Medulla oblongata (tissue), 1 donor: ENCODE measurements at regions not wholly inside any gene's neighbourhood (a gene's known extent, or its start where the extent isn't known, plus 50 kb on each side); places are given as distances from the start of the nearest gene placed in this dataset.

ENCODE experiments used
- DNase-seq: peaks from one replicate; pipeline ENCODE4 v3.0.0-alpha.2; 2015; ENCODE audit errors: extremely low spot score

DNA sequence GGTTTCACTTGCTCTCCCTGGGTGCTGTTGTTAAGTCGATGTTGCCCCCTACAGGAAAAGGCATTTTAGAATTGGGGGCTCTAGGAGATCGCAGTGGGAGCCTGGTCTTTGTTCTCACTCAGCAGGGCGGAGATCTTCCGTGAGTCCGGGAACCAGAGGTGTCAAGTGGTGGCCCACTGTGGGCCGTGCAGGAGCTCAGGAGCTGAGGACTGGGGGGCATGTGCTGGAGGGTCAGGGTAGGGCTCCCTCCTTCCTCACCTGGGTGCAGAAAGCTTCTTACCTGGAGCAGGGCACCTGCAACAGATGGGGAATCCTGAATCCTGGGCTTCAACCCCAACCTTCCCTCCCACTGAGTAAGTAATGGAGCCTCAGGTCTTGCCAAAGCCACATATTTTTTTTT, 392.7 kb downstream of the NPHP4 start:
- no peak for DNase-seq

GRCh38 chr1:5598824-5599395, 393.3 kb downstream of the NPHP4 start:
- no peak for DNase-seq

DNA sequence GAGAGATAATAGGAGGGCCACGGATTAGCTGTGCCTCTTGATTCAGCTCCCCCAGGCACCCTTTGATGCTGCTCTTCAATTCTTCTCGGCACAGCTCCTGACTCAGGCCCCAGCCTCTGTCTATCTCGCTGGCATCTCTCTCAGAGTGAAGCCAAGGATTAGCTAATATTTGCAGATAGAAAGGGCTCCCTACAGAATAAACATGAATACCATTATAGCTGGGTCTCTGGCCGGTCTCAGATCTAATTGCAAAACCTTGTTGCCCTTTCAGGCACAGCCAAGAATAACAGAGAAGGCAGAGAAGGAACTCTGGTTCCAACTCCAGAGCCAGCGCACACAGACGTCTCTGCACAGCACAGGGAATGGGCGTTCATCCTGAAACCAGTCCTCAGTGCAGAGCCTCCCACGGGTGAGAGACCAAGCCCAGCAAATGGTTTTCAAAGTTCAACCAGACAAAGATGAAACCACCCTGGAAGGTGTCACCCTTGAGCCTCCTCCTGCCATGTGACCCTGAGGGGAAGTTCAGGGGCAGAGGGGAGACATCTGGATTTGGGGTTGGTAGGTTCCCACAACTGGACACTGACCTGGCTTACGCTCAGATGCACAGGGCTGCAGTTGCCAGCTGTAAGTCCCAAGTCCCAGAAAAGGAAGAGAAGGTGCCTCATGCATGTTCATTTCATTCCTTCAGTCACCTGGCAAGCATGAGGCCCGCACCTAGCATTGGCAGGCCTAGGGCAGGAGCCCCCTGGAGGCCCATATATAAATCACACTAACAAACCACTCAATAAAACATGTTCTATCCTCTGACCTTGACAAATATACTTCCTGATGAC, 394.0 kb downstream of the NPHP4 start:
- no peak for DNase-seq

- no peak for DNase-seq
These were observed 394.9 kb downstream of the NPHP4 start for GRCh38 chr1:5597171-5597850.

GRCh38 chr1:5596651-5597050, 395.6 kb downstream of the NPHP4 start:
- no peak for DNase-seq

- no peak for DNase-seq
These were observed 396.6 kb downstream of the NPHP4 start for GRCh38 chr1:5595531-5596170.

- DNase-seq, result no peak
These were observed 397.9 kb downstream of the NPHP4 start for GRCh38 chr1:5594056-5594956.

DNA sequence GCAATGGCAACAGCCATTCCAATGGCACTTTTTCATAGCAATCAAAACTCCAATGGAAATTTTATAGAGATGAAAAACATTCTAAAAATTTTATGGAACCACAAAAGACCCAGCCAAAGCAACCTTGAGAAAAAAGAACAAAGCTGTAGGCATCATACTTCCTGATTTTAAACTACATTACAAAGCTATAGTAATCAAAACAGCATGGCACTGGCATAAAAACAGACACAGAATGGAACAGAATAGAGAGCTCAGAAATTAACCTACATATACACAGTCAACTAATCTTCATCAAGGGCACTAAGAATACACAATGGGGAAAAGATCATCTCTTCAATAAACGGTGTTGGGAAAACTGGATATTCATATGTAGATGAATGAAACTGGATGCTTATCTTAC, 401.5 kb downstream of the NPHP4 start:
- no peak for DNase-seq

DNA sequence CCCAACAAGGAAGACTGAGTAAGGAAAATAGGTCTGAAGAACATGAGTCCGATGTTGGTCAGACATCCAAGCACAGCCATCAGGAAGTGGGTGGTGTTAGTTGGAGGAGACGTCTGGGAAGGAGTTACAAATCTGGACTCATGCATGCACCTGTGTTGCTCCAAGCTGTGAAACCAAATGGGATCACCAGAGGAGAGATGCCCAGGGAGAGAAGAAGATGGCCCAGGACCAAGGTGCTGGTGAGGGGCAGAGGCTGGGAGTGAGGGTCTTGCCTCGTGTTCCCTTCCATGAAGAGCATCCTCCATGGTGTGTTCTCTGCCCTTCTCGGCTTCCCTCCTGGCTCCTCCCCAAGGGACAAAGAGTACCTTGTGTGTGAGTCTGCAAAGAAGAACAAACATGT, 405.6 kb downstream of the NPHP4 start:
- no peak for DNase-seq

- no peak for DNase-seq
These were observed 407.0 kb downstream of the NPHP4 start for GRCh38 chr1:5585256-5585655.

DNA sequence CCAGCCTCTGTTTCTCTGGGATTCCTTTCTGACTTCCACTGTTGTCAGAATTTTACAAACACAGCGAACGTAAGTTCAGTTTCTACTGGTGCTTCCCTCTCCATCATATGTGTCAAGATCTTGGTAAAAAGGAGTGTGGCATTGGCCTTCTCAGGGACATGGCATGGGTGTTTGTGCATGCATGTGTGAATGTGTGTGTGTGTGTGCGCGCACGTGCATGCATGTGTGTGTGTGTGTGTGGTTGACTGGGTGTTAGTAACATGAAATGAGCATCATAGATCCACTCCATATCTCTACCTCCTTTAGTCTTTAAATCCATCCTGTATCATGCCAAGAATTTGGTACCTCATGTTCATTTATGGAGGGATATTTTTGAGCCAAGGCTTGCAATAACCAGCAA, 411.3 kb downstream of the NPHP4 start:
- DNase-seq, result no peak

GRCh38 chr1:5579966-5580365, 412.3 kb downstream of the NPHP4 start:
- no peak for DNase-seq

DNA sequence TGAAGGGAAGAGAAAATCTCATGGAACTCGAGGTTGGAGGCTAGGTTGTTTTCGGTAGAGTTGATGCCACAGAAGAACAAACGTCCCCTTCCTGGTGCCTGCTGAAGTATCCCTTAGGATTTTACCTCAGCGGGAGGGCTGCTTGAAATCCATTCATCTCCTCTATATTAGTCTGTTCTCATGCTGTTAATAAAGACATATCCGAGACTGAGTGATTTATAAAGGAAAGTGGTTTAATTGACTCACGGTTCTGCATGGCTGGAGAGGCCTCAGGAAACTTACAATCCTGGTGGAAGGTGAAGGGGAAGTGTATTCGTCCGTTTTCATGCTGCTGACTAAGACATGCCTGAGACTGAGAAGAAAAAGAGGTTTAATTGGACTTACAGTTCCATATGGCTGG, 413.5 kb downstream of the NPHP4 start:
- DNase-seq, result no peak

DNA sequence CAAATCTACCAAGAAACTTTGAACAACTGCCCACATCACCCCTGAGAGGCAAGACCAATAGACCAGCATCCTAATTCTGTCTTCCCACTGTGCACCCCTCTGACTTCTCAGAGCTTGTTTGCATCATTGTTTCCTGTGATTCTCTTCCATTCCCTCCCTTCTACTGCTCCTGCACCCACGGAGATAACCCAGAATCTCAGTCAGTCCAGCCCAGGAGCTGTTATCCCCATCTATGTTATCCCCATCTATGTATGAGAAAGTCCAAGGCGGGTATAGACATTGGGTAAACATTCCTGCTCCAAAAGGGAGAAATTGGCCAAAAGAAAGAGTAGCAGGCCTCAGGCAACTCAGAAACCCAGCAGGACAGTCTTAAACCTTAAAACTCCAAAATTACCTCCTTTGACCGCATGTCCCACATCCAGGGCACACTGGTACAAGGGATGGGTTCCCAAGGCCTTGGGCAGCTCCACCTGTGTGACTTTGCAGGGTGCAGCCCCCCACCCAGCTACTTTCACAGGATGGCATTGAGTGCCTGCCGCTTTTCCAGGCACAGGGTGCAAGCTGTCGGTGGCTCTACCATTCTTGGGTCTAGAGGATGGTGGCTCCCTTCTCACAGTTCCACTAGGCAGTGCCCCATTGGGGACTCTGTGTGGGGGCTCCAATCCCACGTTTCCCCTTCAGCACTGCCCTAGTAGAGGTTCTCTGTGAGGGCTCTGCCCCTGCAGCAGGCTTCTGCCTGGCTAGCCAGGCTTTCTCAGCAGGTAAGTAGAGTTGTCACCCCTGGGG, 414.8 kb downstream of the NPHP4 start:
- no peak for DNase-seq

- no peak for DNase-seq
These were observed 415.6 kb downstream of the NPHP4 start for GRCh38 chr1:5576673-5577065.

DNA sequence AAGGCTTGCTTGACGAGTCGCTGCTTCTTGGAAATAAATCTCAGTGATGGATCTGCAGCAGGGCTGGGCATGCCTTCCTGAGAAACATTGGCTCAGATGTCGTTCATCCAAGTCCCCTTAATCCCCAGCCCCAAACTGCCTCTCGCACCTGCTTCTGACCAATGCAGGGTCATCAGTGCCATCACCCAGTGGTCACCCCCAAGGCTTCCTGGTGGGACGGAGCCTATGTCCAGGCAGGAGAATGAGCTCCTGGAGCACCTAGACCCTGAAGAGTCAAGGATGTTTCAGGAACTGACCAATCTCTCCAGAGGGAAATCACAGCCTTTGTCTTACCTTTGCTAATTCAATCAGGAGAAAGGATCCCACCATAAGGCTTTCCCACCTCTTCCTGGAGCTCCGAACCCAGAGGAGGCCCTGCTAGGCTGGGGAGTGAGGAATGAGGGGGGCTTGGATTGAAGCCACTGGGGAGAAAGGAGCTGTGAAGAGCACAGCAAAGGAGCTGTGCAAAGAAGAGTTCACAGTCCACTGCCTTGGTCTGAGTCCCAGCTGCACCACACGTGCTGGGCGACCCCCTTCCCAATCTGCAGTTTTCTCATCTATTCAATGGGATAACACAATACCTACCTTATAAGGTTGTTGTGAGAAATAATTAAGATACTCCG, 416.1 kb downstream of the NPHP4 start:
- DNase-seq, result no peak

DNA sequence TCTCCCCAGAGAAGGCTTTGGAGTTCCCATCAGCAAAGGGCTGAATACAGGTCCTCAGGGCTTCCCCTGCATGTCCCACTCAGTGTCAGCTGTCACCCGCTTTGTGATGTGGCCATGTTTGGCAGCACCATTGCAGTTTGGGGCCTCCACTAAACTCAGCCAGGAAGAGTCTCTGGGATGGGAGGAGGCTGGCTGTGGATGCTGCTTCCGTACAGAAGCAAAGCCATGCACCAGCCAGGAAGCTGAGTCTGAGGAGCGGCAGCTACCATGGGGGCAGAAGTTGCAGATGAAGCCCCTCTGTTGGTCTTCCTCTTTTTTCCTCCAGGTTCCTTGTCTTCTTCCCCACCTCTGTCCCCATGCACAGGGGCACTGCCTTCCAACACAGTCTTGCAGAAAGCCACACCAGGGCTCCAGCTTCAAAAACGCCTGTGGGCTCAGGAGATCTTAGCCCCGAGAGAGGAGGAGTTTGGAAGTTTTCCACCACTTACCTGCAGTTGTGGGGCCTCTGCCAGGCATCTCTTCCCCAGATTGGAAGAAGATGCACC, 416.8 kb downstream of the NPHP4 start:
- DNase-seq, result no peak

DNA sequence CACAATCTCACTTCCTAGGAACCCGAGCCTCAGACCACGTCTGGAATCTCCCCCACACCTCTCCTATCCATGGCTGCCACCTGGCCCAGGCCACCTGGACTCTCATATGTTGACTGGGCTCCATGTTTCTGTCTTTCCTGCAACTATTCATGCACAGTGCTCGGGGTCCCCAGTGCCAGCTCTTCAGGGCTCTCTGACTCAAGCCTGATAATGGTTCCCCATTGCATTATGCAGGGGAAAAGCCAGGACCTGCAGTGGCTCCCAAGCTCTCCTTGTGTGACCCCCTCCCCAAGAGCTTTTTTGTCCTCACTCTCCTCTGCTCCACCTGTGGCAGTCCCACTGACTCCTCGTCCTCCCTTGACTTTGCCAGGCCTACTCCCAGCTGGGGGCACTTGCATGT, 417.6 kb downstream of the NPHP4 start:
- DNase-seq, result no peak

DNA sequence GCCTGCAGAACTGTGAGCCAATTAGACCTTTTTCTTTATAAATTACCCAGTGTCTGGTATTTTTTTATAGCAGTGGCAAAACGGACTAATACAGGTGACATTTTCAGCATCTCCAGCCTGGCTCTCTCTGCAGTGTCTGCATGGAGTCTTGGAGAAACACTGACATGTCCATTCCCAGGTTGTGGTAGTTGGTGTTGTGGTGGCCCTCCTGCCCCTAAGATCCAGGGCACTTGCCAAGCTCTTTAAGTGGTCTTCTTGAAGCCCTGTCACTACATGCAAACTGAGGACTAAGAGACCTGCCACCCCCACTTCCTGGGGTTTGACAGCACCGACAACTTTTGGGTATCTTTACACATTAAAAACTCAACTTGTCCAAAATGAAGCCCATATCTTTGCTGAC, 419.4 kb downstream of the NPHP4 start:
- DNase-seq, result no peak

DNA sequence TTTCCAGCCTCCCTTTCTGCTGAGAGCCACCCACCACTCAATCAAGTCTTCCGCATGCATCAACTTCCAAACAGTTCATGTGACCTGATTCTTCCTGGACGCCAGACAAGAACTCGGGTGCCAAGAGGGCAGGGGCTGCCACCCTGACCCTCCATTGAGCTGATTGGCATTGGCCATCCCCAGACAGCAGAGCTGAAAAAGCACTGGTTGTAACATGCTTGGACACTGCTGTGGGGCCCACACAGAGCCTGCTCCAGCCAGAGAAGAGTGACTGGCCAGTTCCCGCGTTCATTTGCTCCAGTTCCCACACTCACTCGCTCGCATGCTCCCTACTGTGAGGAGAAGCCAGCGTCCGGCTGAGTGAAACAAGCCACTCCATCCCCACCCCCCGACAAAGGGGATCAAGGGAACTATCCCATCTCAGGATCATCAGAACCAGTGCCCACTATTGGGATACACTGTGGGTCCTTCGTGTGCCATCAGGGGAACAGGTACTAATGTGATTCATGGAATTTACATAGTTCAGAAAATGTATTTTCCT, 420.3 kb downstream of the NPHP4 start:
- DNase-seq, result no peak
